ENCODE measurements at regions not wholly inside any gene's neighbourhood (a gene's known extent, or its start where the extent isn't known, plus 50 kb on each side); places are given as distances from the start of the nearest gene placed in this dataset.

DNA sequence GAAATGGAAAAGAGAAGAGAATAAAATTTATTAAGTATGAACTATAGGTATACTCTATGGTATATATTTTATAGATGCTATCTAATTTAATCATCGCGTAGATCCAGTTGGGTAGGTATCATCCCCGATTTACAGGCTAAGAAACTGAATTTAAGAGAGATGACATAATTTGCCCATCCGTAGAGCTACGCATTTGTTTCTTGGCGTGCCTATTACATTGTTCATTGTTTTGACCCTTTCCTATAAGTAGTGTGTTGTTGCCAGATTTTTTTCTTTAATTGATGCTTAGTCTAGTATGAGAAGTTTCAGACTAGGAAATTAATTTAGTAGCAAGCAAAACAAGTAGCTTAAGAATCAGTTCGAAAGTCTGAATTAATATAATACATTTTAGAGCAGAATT lies 205.7 kb upstream of the NPSR1 start:
- H3K27me3 Mint-ChIP-seq (ENCODE audit: insufficient read depth, unreplicated experiment), result no peaks in the 10 kb centered on the region
- BruUV-seq (replicated peaks), result no TSS peak
- intact Hi-C loops (cut with micrococcal nuclease), result no loop called here
- no peak overlapping the region for H3K4me3 Mint-ChIP-seq (ENCODE audit: unreplicated experiment)
- H3K27ac Mint-ChIP-seq (ENCODE audit: low read depth, unreplicated experiment), result no peak overlapping the region
- H3K36me3 Mint-ChIP-seq (ENCODE audit: insufficient read depth, unreplicated experiment), result no peaks in the 10 kb centered on the region
- TF ChIP-seq, protein P1, sequence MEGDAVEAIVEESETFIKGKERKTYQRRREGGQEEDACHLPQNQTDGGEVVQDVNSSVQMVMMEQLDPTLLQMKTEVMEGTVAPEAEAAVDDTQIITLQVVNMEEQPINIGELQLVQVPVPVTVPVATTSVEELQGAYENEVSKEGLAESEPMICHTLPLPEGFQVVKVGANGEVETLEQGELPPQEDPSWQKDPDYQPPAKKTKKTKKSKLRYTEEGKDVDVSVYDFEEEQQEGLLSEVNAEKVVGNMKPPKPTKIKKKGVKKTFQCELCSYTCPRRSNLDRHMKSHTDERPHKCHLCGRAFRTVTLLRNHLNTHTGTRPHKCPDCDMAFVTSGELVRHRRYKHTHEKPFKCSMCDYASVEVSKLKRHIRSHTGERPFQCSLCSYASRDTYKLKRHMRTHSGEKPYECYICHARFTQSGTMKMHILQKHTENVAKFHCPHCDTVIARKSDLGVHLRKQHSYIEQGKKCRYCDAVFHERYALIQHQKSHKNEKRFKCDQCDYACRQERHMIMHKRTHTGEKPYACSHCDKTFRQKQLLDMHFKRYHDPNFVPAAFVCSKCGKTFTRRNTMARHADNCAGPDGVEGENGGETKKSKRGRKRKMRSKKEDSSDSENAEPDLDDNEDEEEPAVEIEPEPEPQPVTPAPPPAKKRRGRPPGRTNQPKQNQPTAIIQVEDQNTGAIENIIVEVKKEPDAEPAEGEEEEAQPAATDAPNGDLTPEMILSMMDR (IDR thresholded peaks at IDR 0.05; ENCODE audit: unreplicated experiment), result no peak
- H3K4me1 Mint-ChIP-seq (ENCODE audit: insufficient read depth, unreplicated experiment), result peaks cover 7% of the 10 kb centered on the region
- DNase-seq (ENCODE audit: unreplicated experiment), result peak; percentile 2
- POLR2A ChIA-PET, result interaction anchor here (1.0 to 1.1 kb wide), 2 partner anchors 8 to 113 kb away, joined by 3 read pairs; no protein-coding TSS in a partner anchor
- CTCF ChIA-PET, result interaction anchor here (0.6 to 1.6 kb wide), 3 partner anchors 22 to 144 kb away, joined by 3 read pairs; no protein-coding TSS in a partner anchor
- H3K9me3 Mint-ChIP-seq (ENCODE audit: unreplicated experiment), result peaks cover 8% of the 10 kb centered on the region

DNA sequence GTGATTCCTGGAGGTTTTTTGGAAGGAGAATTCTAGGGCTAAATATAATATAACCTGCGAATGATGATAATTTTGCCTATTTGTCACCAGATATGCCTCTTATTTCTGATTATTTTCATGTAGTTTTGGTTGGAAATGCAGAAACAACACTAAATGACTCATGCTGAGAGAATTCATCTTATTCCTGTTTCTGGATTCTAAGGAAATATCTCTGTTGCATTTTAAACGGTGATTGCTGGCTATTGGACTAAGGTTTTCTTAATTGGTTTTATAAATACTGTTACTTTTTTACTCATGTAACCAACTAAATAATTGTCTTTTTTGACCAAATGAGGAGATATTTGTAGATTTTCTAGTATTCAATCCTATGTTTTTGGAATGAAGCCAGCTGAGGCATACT lies 204.9 kb upstream of the NPSR1 start:
- H3K36me3 Mint-ChIP-seq (ENCODE audit: insufficient read depth, unreplicated experiment), result no peaks in the 10 kb centered on the region
- no peaks in the 10 kb centered on the region for H3K27me3 Mint-ChIP-seq (ENCODE audit: insufficient read depth, unreplicated experiment)
- CTCF ChIA-PET, result interaction anchor here (0.6 to 1.6 kb wide), 2 partner anchors 22 to 132 kb away, joined by 3 read pairs; no protein-coding TSS in a partner anchor
- POLR2A ChIA-PET, result no interaction called here
- H3K27ac Mint-ChIP-seq (ENCODE audit: low read depth, unreplicated experiment), result no peak overlapping the region
- H3K4me3 Mint-ChIP-seq (ENCODE audit: unreplicated experiment), result no peak overlapping the region
- H3K4me1 Mint-ChIP-seq (ENCODE audit: insufficient read depth, unreplicated experiment), result peaks cover 7% of the 10 kb centered on the region
- intact Hi-C loops (cut with micrococcal nuclease), result no loop called here
- H3K9me3 Mint-ChIP-seq (ENCODE audit: unreplicated experiment), result peaks cover 9% of the 10 kb centered on the region
- BruUV-seq (replicated peaks), result no TSS peak
- peak; percentile 20 for DNase-seq (ENCODE audit: unreplicated experiment)
- TF ChIP-seq, protein P1 (IDR thresholded peaks at IDR 0.05; ENCODE audit: unreplicated experiment), result no peak

DNA sequence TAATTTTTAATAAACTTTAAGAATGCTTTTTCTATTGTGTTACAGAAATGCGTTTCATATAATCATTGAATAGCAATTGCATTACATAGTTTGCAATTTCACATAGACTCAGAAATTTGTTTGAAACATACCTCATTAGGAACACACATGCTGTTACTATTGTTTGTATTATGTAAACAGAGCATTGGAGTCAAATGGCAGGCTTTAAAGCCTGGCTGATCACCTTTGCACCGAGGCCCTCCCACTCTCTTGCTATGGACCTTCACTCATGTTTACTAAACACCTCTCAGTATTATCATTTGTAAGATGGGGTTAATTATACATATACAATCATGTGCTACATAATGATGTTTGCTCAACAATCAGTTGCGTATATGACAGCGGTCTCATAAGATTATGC lies 203.6 kb upstream of the NPSR1 start:
- DNase-seq (ENCODE audit: unreplicated experiment), result no peak
- CTCF ChIA-PET, result no interaction called here
- BruUV-seq (replicated peaks), result no TSS peak
- TF ChIP-seq, protein P1 (IDR thresholded peaks at IDR 0.05; ENCODE audit: unreplicated experiment), result no peak
- peaks cover 13% of the 10 kb centered on the region for H3K9me3 Mint-ChIP-seq (ENCODE audit: unreplicated experiment)
- peaks cover 7% of the 10 kb centered on the region for H3K4me1 Mint-ChIP-seq (ENCODE audit: insufficient read depth, unreplicated experiment)
- H3K27me3 Mint-ChIP-seq (ENCODE audit: insufficient read depth, unreplicated experiment), result no peaks in the 10 kb centered on the region
- H3K36me3 Mint-ChIP-seq (ENCODE audit: insufficient read depth, unreplicated experiment), result no peaks in the 10 kb centered on the region
- intact Hi-C loops (cut with micrococcal nuclease), result no loop called here
- H3K4me3 Mint-ChIP-seq (ENCODE audit: unreplicated experiment), result no peak overlapping the region
- no peak overlapping the region for H3K27ac Mint-ChIP-seq (ENCODE audit: low read depth, unreplicated experiment)
- POLR2A ChIA-PET, result no interaction called here

DNA sequence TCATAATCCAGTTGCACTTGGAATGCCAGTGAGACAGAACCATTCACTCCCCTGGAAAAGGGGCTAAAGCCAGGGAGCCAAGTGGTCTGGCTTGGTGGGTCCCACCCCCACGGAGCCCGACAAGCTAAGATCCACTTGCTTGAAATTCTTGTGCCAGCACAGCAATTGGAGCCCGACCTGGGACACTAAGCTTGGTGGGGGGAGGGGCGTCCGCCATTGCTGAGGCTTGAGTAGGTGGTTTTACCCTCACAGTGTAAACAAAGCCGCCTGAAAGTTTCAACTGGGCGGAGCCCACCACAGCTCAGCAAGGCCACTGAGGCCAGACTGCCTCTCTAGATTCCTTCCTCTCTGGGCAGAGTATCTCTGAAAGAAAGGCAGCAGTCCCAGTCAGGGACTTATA lies 200.7 kb upstream of the NPSR1 start:
- H3K4me3 Mint-ChIP-seq (ENCODE audit: unreplicated experiment), result no peak overlapping the region
- H3K27me3 Mint-ChIP-seq (ENCODE audit: insufficient read depth, unreplicated experiment), result no peaks in the 10 kb centered on the region
- ChIA-PET CTCF (interaction anchor here (0.6 to 1.5 kb wide), 2 partner anchors 10 to 136 kb away, joined by 3 to 6 read pairs; no protein-coding TSS in a partner anchor), POLR2A (no interaction called here)
- H3K36me3 Mint-ChIP-seq (ENCODE audit: insufficient read depth, unreplicated experiment), result no peaks in the 10 kb centered on the region
- H3K4me1 Mint-ChIP-seq (ENCODE audit: insufficient read depth, unreplicated experiment), result peaks cover 1% of the 10 kb centered on the region
- no TSS peak for BruUV-seq (replicated peaks)
- no peak for DNase-seq (ENCODE audit: unreplicated experiment)
- no peak overlapping the region for H3K27ac Mint-ChIP-seq (ENCODE audit: low read depth, unreplicated experiment)
- intact Hi-C loops (cut with micrococcal nuclease), result no loop called here
- peaks cover 7% of the 10 kb centered on the region for H3K9me3 Mint-ChIP-seq (ENCODE audit: unreplicated experiment)
- TF ChIP-seq, protein P1 (IDR thresholded peaks at IDR 0.05; ENCODE audit: unreplicated experiment), result no peak

Data from MCF 10A (cell line).